ENCODE measurements at regions not wholly inside any gene's neighbourhood (a gene's known extent, or its start where the extent isn't known, plus 50 kb on each side); places are given as distances from the start of the nearest gene placed in this dataset.

DNA sequence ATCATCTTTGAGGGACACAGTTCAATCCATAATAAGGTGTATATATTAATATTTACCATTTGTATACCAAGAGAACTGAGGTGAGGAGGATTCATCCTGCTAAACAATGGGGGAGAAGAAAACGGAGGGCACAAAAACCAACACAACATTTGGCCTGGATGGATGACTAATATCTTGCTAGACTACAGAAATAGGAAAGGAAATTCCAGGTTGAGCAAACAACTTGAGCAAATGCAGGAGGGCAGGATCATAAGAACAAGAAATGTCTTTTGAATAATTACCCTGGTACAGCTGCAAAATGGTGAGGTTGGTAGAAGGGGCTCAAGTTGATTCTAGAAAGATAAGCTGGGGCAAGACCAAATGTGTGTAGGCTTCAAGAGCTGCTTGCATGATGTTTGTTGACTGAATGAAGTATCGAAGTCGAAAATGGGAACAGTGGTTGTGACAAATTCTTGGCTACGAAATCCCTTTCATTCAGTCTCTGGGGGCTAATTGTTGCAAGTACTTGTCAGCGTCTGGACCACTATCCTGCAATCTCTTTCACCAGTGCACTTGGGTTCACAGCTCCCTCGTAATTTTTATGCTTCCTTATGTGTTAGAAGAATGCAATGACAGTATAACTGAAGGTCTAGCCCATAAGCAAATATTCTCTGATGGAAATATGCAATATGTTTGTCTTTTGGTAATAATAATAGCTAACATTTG, 176.2 kb downstream of the PTEN start:
- H3K27ac ChIP-seq (ENCODE audit: low read length) = no peak overlapping the region
- peaks cover 15% of the 10 kb centered on the region for H3K4me1 ChIP-seq (ENCODE audit: control insufficient read depth, insufficient read depth, low read length)
- DNase-seq = peak; percentile 8
- 88% methylated on average over 3 of the region's 6 CpGs for WGBS (ENCODE audit: insufficient coverage)
- no peaks in the 10 kb centered on the region for H3K27me3 ChIP-seq (ENCODE audit: control insufficient read depth, insufficient read depth, low read length)
- H3K4me3 ChIP-seq (ENCODE audit: low read length) = no peak overlapping the region
- no peaks in the 10 kb centered on the region for H3K36me3 ChIP-seq (ENCODE audit: control insufficient read depth, insufficient read depth, low read length)
- H3K9me3 ChIP-seq (replicated peaks; ENCODE audit: control insufficient read depth, low read depth, low read length) = no peaks in the 10 kb centered on the region

DNA sequence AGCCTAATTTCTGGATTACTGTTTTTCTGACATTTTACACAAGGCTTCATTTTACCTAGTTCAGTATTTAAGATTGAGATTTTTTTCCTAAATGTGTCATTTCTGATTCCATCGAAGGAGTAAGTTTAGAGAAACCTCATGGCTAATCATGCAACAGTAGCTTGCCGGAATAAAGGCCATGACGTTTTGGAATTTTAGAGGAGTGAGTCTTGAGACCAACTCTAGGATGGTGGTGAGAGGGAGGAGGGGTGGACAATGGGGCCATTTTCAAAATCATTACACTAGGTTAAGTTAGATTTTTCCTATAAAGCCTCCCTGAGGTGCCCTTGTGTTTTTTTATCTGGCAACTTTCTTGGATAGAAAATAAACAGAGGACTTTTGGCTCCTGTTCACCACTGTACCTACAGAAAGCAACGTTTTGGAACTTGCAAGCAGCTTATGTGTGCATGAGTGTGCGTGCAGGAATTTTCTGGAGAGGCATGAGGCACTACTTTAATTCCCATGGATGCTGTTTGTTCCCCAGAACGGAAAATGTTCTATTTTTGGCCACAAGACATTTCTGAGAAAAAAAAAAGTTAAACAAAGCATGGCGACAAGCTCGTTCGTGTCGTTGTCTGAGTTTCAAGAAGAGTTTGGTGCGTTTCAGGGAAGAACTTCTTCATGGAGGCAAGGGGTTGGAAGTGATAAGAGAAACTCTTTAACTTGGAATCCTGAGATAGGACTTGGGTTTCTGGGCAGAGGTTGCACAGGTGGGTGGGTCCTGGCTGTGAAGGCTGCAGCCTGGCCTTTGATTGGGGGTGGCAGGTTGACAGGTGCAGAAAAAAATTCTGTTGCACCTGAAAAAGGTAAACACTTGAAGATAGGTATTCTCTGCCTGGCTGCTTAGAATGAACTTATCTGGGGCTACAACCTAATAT, 178.1 kb downstream of the PTEN start:
- WGBS (ENCODE audit: insufficient coverage) = 40% methylated on average over 10 of the region's 11 CpGs
- DNase-seq = peak; percentile 82
- Histone ChIP-seq H3K27ac (ENCODE audit: low read length) (peak overlapping the region; percentile 59), H3K36me3 (ENCODE audit: control insufficient read depth, insufficient read depth, low read length) (no peaks in the 10 kb centered on the region), H3K27me3 (ENCODE audit: control insufficient read depth, insufficient read depth, low read length) (no peaks in the 10 kb centered on the region), H3K4me3 (ENCODE audit: low read length) (no peak overlapping the region), H3K9me3 (replicated peaks; ENCODE audit: control insufficient read depth, low read depth, low read length) (no peaks in the 10 kb centered on the region), H3K4me1 (ENCODE audit: control insufficient read depth, insufficient read depth, low read length) (peaks cover 19% of the 10 kb centered on the region)

DNA sequence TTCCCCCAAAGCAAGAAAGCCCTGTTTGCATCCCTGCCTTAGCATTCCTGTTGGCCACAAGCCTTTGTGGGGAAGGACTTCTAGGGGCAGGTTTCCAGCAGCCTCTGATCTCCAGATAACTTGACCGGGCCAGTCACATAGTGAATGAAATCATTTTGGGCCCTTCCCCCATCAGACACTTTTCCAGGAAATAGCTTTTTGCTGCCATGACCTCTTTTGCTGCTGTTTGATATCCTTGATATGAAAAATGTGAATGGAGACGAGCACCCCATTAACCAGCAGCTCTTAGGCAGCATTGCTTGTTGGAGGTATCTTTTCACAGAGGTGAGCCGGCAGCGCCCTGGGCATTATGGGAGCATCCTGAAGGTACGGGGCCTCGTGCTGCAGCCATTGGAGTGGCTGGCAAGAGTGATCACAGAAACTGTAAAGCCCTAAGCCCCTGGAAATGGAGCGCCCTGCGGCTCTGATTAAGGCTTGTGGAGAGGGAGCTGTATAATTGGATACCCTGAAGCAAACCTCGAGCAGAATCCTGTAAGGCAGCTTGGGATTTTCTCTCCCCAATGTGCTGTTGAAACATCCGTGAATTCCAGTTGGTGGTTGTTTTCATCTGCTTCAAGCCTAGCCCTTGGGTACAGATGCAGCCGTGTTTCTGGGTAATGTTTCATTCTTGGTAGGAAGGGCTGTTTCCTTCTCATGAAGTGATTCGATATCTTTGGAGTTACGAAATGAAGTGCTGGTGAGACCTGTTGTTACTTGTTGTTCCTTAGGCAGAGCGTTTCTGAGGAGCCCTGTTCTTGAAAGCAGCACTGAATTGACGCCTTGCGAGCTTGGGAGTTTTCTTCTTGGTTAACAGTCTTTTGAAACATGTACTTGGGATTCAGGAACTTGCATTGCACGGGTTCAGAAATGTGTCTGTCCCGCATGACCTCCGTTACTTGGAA, 179.0 kb downstream of the PTEN start:
- Histone ChIP-seq H3K36me3 (ENCODE audit: control insufficient read depth, insufficient read depth, low read length) (no peaks in the 10 kb centered on the region), H3K4me1 (ENCODE audit: control insufficient read depth, insufficient read depth, low read length) (peaks cover 19% of the 10 kb centered on the region), H3K9me3 (replicated peaks; ENCODE audit: control insufficient read depth, low read depth, low read length) (no peaks in the 10 kb centered on the region), H3K27ac (ENCODE audit: low read length) (peak overlapping the region; percentile 25), H3K27me3 (ENCODE audit: control insufficient read depth, insufficient read depth, low read length) (no peaks in the 10 kb centered on the region), H3K4me3 (ENCODE audit: low read length) (no peak overlapping the region)
- 42% methylated on average over 16 of the region's 19 CpGs for WGBS (ENCODE audit: insufficient coverage)
- DNase-seq = peak; percentile 36

DNA sequence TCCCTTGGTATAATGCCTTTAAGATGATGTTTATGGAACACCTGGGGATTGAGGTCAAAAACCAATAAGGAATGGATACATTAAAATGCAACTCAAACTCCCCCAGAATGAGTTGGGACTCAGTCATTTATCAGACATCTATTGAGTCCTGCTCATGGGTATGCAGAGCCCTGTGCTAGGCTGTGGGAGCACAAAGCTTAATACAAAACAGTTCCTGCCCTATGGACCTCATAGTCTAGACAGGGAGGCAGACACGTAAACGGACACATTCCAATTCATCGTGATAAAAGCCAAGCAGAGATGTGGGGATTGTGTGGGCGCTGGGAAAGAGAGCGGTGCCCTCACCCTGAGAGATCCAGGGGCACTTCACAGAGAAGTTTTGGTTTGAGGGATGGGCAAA, 181.7 kb downstream of the PTEN start:
- Histone ChIP-seq H3K9me3 (replicated peaks; ENCODE audit: control insufficient read depth, low read depth, low read length) (no peaks in the 10 kb centered on the region), H3K36me3 (ENCODE audit: control insufficient read depth, insufficient read depth, low read length) (no peaks in the 10 kb centered on the region), H3K4me3 (ENCODE audit: low read length) (no peak overlapping the region), H3K4me1 (ENCODE audit: control insufficient read depth, insufficient read depth, low read length) (peaks cover 19% of the 10 kb centered on the region), H3K27ac (ENCODE audit: low read length) (no peak overlapping the region), H3K27me3 (ENCODE audit: control insufficient read depth, insufficient read depth, low read length) (no peaks in the 10 kb centered on the region)
- DNase-seq = no peak
- WGBS (ENCODE audit: insufficient coverage) = 50% methylated on average over 5 of the region's 5 CpGs

DNA sequence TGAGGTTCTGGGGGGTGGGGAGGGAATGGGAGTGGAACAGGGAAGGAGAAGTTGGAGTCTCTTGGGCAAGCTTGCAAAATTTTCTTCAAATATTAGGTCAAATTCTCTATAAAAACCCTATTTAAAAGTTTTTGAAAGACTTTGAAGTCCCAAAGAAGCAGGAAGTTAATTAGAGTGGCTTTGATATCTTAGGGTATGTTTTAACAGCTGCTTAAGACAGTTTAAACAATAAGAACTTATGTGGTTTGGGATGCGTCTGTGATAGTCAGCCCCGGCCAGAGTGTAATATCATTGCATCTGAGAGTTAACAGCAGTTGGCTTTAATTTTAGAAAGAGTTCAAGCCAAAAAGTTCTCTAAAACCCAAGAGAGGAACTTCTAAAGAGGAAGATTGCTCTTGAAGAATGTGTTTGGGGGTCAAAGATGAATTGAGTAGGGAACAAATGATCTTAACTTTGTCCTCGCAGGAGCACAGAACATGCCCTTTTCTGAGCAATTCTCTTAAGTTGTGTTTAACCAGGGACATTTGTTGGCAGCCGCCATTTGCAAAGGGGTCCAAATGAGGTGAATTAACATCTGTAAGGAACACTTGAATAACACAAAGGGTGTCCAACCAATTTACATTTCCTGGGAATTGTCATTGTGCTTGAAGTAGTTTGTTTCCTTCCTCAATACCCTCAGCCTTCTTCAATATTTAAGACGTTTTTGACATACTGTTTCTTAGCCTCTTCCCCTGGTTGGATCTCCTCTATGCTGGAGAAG, 182.4 kb downstream of the PTEN start:
- Histone ChIP-seq H3K27ac (ENCODE audit: low read length) (no peak overlapping the region), H3K4me1 (ENCODE audit: control insufficient read depth, insufficient read depth, low read length) (peaks cover 19% of the 10 kb centered on the region), H3K27me3 (ENCODE audit: control insufficient read depth, insufficient read depth, low read length) (no peaks in the 10 kb centered on the region), H3K4me3 (ENCODE audit: low read length) (no peak overlapping the region), H3K36me3 (ENCODE audit: control insufficient read depth, insufficient read depth, low read length) (no peaks in the 10 kb centered on the region), H3K9me3 (replicated peaks; ENCODE audit: control insufficient read depth, low read depth, low read length) (no peaks in the 10 kb centered on the region)
- no CpG with 5 or more reads among the region's 5 CpGs for WGBS (ENCODE audit: insufficient coverage)
- DNase-seq = peak; percentile 78

DNA sequence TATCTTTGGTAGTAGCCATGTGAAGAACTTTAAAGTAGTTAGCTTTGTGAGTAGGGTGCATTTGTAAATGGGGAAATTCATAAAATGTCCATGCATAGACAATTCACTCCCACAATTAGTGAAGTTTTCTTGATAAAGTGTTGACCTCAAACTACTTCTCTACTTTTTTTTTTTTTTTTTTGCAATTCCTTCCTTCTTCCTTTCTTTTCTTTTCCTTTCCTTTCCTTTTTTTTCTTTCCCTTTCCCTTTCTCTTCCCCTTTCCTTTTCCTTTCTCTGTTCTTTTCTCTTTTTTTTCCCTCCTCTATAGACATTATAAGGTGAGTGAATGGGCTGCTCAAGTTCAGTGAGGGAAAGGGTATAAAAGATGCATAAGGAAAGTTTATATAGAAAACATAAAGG, 184.2 kb downstream of the PTEN start:
- H3K9me3 ChIP-seq (replicated peaks; ENCODE audit: control insufficient read depth, low read depth, low read length) = no peaks in the 10 kb centered on the region
- no peaks in the 10 kb centered on the region for H3K27me3 ChIP-seq (ENCODE audit: control insufficient read depth, insufficient read depth, low read length)
- H3K36me3 ChIP-seq (ENCODE audit: control insufficient read depth, insufficient read depth, low read length) = no peaks in the 10 kb centered on the region
- DNase-seq = no peak
- no peak overlapping the region for H3K4me3 ChIP-seq (ENCODE audit: low read length)
- no peak overlapping the region for H3K27ac ChIP-seq (ENCODE audit: low read length)
- H3K4me1 ChIP-seq (ENCODE audit: control insufficient read depth, insufficient read depth, low read length) = peaks cover 11% of the 10 kb centered on the region

DNA sequence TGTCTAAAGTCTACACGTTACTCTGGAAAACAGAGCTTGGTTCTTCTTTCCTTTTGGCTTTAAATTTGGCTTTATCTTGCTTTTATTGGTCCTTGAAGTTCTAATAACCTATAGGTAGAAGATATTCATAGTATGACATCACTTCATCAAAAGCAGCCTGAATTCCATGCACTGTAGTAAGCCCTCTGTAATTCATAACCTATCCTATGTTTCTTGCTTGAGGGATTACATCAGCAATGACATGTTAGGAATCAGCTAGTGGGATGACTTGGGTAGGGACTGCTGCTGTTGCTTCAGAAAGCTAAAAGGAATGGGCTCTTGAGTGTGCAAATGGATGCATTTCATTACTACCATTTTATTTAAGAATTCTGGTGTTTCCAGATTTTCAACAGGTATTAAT, 184.9 kb downstream of the PTEN start:
- peaks cover 5% of the 10 kb centered on the region for H3K4me1 ChIP-seq (ENCODE audit: control insufficient read depth, insufficient read depth, low read length)
- no peak overlapping the region for H3K4me3 ChIP-seq (ENCODE audit: low read length)
- no peak for DNase-seq
- no peak overlapping the region for H3K27ac ChIP-seq (ENCODE audit: low read length)
- no CpG with 5 or more reads among the region's 1 CpG for WGBS (ENCODE audit: insufficient coverage)
- H3K27me3 ChIP-seq (ENCODE audit: control insufficient read depth, insufficient read depth, low read length) = no peaks in the 10 kb centered on the region
- no peaks in the 10 kb centered on the region for H3K36me3 ChIP-seq (ENCODE audit: control insufficient read depth, insufficient read depth, low read length)
- H3K9me3 ChIP-seq (replicated peaks; ENCODE audit: control insufficient read depth, low read depth, low read length) = no peaks in the 10 kb centered on the region

DNA sequence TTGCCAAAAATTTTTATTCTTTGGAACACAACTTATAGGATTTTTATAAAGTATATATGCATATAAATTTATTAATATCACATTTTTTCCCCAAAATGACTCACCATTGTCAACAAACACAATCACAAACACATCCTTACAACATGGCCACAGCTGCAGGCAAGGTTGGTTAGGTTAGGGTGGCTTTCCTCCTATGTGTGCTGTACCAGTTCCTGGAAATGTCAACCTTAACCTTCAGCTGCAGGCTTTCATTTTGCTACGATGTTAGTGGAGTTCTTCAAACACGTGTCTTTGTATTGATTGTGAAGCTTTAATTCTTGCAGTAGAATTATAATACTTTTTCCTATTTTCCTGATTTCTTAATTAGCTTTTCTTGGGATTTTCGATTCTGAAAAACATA, 185.8 kb downstream of the PTEN start:
- DNase-seq = no peak
- peaks cover 5% of the 10 kb centered on the region for H3K4me1 ChIP-seq (ENCODE audit: control insufficient read depth, insufficient read depth, low read length)
- WGBS (ENCODE audit: insufficient coverage) = no CpG with 5 or more reads among the region's 3 CpGs
- H3K27ac ChIP-seq (ENCODE audit: low read length) = no peak overlapping the region
- no peaks in the 10 kb centered on the region for H3K27me3 ChIP-seq (ENCODE audit: control insufficient read depth, insufficient read depth, low read length)
- H3K4me3 ChIP-seq (ENCODE audit: low read length) = no peak overlapping the region
- no peaks in the 10 kb centered on the region for H3K9me3 ChIP-seq (replicated peaks; ENCODE audit: control insufficient read depth, low read depth, low read length)
- H3K36me3 ChIP-seq (ENCODE audit: control insufficient read depth, insufficient read depth, low read length) = no peaks in the 10 kb centered on the region

DNA sequence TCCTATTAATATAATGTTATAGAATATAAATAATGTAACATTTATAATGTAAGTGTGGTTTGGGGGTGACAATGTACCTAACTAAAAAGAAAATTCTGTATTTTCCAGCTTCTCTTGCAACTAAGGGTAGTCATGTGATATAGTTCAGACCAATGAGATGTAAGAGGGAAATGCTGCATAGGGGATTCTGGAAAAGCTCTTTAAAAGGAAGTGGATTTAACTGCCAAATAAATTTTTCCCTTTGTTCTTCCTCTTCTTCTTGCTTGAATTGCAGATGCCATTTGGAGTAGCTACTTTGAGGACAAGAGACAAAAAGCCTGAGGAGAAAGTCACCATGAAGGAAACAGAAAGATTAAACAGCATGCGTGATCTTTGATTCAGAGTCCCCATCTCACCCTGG, 194.3 kb downstream of the PTEN start:
- no peak overlapping the region for H3K27ac ChIP-seq (ENCODE audit: low read length)

More for the DNA sequence above, 194.3 kb downstream of the PTEN start:
- no peak overlapping the region for H3K4me3 ChIP-seq (ENCODE audit: low read length)
- H3K9me3 ChIP-seq (replicated peaks; ENCODE audit: control insufficient read depth, low read depth, low read length) = no peaks in the 10 kb centered on the region
- peak; percentile 49 for DNase-seq
- H3K27me3 ChIP-seq (ENCODE audit: control insufficient read depth, insufficient read depth, low read length) = no peaks in the 10 kb centered on the region
- H3K36me3 ChIP-seq (ENCODE audit: control insufficient read depth, insufficient read depth, low read length) = no peaks in the 10 kb centered on the region
- no CpG with 5 or more reads among the region's 1 CpG for WGBS (ENCODE audit: insufficient coverage)
- no peaks in the 10 kb centered on the region for H3K4me1 ChIP-seq (ENCODE audit: control insufficient read depth, insufficient read depth, low read length)

All from muscle of leg (tissue), 3 donors.